GM12872 (cell line): ENCODE measurements at regions not wholly inside any gene's neighbourhood (a gene's known extent, or its start where the extent isn't known, plus 50 kb on each side); places are given as distances from the start of the nearest gene placed in this dataset.

Source experiments
- CTCF ChIP-seq: IDR thresholded peaks from 3 replicates; pipeline ENCODE4 v1.5.1; 2011; ENCODE audit warnings: low read depth, mild to moderate bottlenecking, low read length, moderate library complexity; ENCODE audit not compliant: insufficient read depth

- no peak for TF ChIP-seq CTCF
Measured at GRCh38 chr3:80040067-80040466, 272.3 kb upstream of the ROBO1 start.

- no peak for TF ChIP-seq CTCF
Measured at GRCh38 chr3:80036176-80036575, 268.4 kb upstream of the ROBO1 start.

GRCh38 chr3:80035021-80035420, 267.2 kb upstream of the ROBO1 start:
- no peak for TF ChIP-seq CTCF

GRCh38 chr3:80023010-80023409, 255.2 kb upstream of the ROBO1 start:
- no peak for TF ChIP-seq CTCF

GRCh38 chr3:80018375-80018774, 250.6 kb upstream of the ROBO1 start:
- TF ChIP-seq CTCF: no peak

- TF ChIP-seq CTCF: no peak
Measured at GRCh38 chr3:80017369-80017768, 249.6 kb upstream of the ROBO1 start.

- TF ChIP-seq CTCF: no peak
Measured at GRCh38 chr3:80014576-80014975, 246.8 kb upstream of the ROBO1 start.
